ENCODE measurements at regions not wholly inside any gene's neighbourhood (a gene's known extent, or its start where the extent isn't known, plus 50 kb on each side); places are given as distances from the start of the nearest gene placed in this dataset.
"Not testable (repeated sequence)": the region's sequence is repeated elsewhere in the genome, so short reads cannot be mapped to it uniquely, and the experiment has no call there.

- DNase-seq (ENCODE audit: low read depth in 1 of 2, low spot score in 1 of 2) = no peak
Observed at GRCh38 chr16:51231702-51232101, 80.6 kb upstream of the SALL1 start.

GRCh38 chr16:51230035-51230434 lies 79.0 kb upstream of the SALL1 start:
- not testable (repeated sequence) for DNase-seq (ENCODE audit: low read depth in 1 of 2, low spot score in 1 of 2)

GRCh38 chr16:51228097-51228659 lies 77.1 kb upstream of the SALL1 start:
- DNase-seq (ENCODE audit: low read depth in 1 of 2, low spot score in 1 of 2) = no peak

GRCh38 chr16:51225878-51226277 lies 74.8 kb upstream of the SALL1 start:
- DNase-seq (ENCODE audit: low read depth in 1 of 2, low spot score in 1 of 2) = no peak

GRCh38 chr16:51224317-51224716 lies 73.2 kb upstream of the SALL1 start:
- DNase-seq (ENCODE audit: low read depth in 1 of 2, low spot score in 1 of 2) = no peak

GRCh38 chr16:51222016-51222415 lies 70.9 kb upstream of the SALL1 start:
- DNase-seq (ENCODE audit: low read depth in 1 of 2, low spot score in 1 of 2) = no peak

GRCh38 chr16:51211148-51211547 lies 60.1 kb upstream of the SALL1 start:
- no peak for DNase-seq (ENCODE audit: low read depth in 1 of 2, low spot score in 1 of 2)

- DNase-seq (ENCODE audit: low read depth in 1 of 2, low spot score in 1 of 2) = no peak
Observed at GRCh38 chr16:51210087-51210486, 59.0 kb upstream of the SALL1 start.

- DNase-seq (ENCODE audit: low read depth in 1 of 2, low spot score in 1 of 2) = no peak
Observed at GRCh38 chr16:51201604-51202003, 50.5 kb upstream of the SALL1 start.

Measured in stimulated activated CD4-positive, alpha-beta T cell treated with anti-CD3 and anti-CD28 coated beads, Interleukin-15, amount 100 ng/mL, for 1 hour (primary cell).